GM19043 (cell line): ENCODE measurements at regions not wholly inside any gene's neighbourhood (a gene's known extent, or its start where the extent isn't known, plus 50 kb on each side); places are given as distances from the start of the nearest gene placed in this dataset.
"Not testable (repeated sequence)": the region's sequence is repeated elsewhere in the genome, so short reads cannot be mapped to it uniquely, and the experiment has no call there.

Experiments used
- ATAC-seq: cut with Tn5 transposase; IDR thresholded peaks from one replicate; pipeline ENCODE4 v1.9.1; 2021; ENCODE audit warnings: low read depth; ENCODE audit not compliant: unreplicated experiment

DNA sequence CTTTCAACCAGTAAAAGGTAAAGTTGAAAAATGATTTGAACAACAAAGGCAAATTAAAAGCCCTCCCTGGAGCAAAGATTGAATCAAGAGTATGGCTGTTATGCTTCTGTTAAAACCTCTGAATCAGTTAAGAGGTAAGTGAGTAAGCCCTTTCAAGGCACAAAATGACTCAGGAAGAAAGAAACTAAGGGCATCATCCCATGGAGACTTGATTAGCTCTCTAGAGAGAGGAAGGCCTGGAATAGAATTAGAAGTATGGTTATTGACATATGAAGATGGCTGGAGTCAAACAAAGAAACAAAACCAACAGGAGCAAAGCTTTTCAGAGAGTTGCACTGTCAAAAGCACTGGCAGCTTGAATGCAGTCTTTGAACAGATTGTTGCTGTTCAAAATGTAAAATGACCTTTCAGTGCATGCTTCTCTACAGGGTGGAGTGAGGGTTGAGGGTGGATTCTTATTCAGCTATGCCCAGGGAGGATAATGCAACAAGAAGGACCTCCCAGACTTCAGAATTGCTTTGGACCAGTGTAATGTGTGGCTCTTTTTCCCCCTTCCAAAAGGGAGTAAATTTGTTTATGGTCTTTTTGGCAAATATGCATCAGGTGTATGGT is 365.5 kb downstream of the GBA3 start:
- ATAC-seq = no peak

DNA sequence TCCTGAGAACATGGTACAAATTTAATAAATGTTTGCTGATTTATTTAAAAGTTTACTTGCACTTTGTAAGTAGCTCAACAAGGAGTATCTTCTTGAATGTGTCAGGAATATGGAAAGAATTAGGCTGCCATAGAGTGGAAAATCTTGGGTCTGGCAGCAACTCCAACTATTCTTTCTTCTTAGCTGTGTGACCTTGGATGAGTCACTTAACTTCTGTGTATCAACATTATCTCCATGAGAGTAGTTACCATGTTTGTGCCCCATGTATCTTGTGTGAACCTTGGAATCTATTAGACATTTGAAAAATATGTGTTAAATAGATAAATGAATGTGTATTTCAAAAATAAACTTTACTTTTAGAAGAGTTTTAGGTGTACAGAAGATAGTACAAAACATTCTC is 348.8 kb downstream of the GBA3 start:
- ATAC-seq = no peak

- ATAC-seq = no peak
Measured at GRCh38 chr4:23040539-23040938, 347.8 kb downstream of the GBA3 start.

- ATAC-seq = no peak
Measured at GRCh38 chr4:23039818-23040217, 347.1 kb downstream of the GBA3 start.

DNA sequence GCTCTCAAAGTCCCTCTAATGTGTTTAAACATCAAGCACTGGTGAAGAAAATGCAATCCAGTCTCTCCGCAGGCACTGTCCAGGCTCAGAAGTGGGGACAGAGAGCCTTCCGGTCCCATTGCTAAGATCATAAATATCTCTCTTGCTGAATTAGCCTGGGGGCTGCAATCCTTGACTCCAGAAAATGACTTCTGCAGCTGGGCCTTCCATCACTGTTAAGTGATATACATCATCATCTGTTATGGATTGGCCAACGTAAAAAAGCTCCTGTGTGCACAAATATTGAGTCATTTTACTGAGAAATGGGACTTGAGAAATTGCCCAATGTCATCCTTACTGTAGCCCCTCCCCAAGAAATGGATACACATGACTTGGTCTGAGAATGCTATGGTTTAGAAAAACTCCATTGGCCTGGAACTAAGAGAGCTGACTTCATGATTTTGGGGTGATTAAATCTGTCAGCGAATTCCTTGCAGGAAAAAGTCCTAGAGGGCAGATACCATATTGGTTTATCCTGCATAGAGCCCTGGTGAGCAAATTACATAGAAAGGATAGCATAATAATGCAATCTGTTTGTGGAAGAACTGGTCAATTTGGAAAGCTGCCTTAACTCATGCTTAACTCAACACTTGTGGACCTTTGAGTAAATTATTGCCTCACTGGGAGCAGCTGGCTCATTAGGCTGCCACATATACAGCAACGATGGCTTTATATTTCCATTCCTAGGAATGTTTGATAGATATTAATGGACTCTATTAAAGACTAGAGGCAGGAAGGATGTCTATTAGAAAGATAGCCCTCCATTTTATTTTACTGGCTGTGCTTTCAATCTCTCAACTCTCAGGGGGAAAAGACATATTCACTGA is 346.1 kb downstream of the GBA3 start:
- no peak for ATAC-seq

- ATAC-seq = no peak
Measured at GRCh38 chr4:23036921-23037495, 344.3 kb downstream of the GBA3 start.

GRCh38 chr4:23036503-23036902 is 343.8 kb downstream of the GBA3 start:
- ATAC-seq = no peak

DNA sequence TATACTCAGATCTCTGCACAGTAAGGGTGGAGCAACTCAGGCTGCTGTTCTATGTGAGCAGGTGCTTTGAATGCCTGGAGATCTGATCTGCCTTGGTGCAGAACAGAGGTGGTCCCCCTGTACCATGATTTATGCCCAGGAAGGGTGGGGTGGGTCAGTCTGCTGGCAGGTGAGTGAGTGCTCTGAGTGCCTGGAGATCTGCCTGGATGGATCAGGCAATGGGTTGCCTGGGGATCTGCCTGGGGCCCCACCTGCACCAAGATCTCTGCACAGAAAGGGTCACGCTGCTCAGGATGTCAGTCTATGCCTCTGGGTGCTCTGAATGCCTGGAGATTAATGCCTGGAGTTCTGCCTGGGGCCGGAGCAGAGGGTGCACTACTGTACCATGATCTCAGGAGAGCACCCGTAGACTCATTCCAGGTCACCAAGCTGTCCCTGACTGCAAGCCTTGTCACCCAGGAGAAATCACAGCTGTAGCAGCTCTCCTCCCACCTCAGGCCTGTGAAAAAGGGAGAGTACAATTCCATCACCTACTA is 342.9 kb downstream of the GBA3 start:
- no peak for ATAC-seq

DNA sequence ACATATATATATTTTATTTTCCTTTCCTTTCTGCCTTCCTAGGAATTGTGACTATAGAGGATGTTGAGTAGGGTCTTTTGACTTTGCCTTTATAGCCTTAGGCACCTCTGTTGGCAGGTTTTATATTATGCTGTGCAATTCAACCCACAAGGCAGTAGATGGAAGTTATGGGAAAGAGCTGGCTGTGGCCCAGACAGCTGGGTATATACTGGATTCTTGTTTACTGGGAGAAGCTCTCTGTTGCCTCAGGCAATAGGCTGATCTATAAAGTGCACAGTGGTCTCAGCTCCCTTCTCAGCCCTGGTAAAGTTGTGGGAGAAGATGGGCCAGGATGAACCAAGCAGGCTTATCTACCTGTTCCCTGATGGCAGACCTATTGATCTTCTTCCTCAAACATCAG is 342.0 kb downstream of the GBA3 start:
- ATAC-seq = no peak

DNA sequence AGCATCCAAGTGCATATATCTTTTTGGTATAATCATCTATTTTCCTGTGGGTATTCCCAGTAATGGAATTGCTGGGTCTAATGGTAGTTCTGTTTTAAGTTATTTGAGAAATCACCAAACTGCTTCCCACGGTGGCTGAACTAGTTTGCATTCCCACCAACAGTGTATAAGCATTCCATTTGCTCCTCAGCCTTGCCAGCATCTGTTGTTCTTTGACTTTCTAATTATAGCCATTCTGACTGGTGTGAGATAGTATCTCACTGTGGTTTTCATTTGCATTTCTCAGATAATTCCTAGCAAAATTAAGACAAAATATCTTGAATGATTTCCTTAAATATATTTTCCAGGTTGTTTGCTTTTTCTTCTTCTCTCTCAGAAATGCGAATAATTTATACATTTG is 341.1 kb downstream of the GBA3 start:
- no peak for ATAC-seq

GRCh38 chr4:23028875-23029274 is 336.1 kb downstream of the GBA3 start:
- no peak for ATAC-seq

DNA sequence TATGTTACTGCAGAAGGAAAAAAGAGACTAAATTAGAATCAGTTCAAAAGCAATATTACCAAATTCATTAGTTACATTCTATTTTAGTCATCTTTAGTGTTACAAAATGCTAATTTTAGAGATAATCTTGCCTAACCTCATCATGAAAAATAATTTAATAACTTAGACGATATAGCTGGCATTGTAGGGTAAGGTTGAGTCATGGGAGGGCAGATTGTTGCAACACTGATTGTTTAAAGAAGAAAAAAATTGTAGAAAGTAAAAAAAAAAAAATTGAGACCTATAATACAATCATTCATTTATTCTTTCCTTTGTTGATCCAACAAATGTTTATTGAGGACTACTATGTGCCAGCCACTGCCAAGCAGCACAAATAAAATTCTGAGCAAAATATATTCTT is 330.9 kb downstream of the GBA3 start:
- ATAC-seq = no peak

DNA sequence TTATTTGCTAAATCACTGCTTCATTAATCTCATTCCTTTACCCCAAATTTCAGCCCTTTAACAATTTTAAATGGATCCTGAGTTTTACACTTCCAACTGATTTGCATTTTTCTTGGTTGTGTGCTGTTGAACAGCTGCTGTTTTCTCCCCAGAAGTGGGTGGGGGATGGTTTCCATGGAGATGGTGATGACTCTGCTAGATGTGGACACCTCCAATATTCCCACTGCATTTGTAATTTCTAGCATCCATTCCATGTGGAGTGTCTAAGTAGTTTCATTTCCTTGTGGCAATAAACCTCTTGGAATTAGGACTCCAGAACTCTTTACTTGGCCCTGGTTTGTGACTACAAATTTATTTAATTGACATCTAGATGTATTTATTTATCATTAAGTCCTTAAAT is 330.4 kb downstream of the GBA3 start:
- no peak for ATAC-seq

GRCh38 chr4:23022032-23022431 is 329.3 kb downstream of the GBA3 start:
- ATAC-seq = no peak

DNA sequence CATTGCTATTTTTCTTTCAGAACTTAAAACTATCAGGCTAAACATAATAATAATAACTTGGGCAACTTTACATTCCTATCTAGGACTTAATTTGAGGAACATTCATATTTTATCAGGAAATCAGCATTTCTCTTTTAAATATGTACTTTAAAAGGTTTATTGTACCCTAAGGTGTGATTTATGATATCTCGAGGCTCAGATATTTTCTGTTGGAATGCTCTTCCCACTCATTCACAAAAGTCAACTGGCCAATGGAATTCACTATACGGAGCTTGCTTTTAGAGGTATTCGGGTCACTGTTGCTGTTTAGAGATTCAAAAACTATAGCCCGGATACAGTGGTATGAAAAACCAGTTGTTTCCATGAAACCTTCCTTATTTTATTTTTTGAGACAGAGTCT is 328.3 kb downstream of the GBA3 start:
- no peak for ATAC-seq

- ATAC-seq = not testable (repeated sequence)
Measured at GRCh38 chr4:23020399-23020798, 327.7 kb downstream of the GBA3 start.

- ATAC-seq = no peak
Measured at GRCh38 chr4:23016981-23017380, 324.2 kb downstream of the GBA3 start.

DNA sequence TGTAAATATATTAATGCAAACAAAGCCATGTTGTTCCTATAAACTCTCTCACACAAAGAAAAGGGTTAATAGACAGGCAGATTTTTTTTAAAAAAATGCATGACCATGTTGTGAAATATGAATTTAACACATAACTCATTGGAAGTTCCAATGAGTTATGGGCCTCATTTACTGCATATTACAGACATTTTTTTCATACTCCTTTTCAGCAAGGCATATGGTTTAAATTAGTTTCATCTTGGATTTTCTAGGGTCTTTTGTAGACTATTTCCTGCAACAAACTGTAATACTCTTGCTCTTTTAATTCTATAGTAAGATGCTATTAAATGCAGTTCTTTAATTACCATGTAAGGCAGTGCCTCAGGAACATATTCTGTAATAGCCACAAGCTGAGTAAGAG is 323.1 kb downstream of the GBA3 start:
- no peak for ATAC-seq

- ATAC-seq = no peak
Measured at GRCh38 chr4:23009093-23009492, 316.4 kb downstream of the GBA3 start.

GRCh38 chr4:23006756-23007155 is 314.0 kb downstream of the GBA3 start:
- ATAC-seq = no peak

- no peak for ATAC-seq
Measured at GRCh38 chr4:23005691-23006090, 313.0 kb downstream of the GBA3 start.

DNA sequence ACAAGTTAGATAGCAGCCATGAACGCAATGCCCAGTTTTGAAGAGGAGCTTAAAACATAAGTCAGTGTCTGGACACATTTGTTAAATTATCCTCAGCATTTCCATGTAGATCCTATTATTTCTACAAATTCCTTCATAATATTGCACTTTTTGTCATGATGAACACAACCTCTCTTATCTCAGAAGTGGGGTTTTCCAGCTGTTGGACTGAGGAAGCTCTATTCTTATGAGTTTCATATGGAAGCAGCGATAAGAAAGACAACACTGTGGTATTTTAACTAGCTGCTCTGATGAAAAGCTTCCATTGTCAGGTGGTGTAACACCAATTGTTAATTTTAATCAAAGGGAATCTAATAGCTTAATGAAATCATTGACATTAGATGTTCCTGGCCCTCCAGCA is 308.7 kb downstream of the GBA3 start:
- ATAC-seq = no peak
